ENCODE measurements at regions not wholly inside any gene's neighbourhood (a gene's known extent, or its start where the extent isn't known, plus 50 kb on each side); places are given as distances from the start of the nearest gene placed in this dataset.

DNA sequence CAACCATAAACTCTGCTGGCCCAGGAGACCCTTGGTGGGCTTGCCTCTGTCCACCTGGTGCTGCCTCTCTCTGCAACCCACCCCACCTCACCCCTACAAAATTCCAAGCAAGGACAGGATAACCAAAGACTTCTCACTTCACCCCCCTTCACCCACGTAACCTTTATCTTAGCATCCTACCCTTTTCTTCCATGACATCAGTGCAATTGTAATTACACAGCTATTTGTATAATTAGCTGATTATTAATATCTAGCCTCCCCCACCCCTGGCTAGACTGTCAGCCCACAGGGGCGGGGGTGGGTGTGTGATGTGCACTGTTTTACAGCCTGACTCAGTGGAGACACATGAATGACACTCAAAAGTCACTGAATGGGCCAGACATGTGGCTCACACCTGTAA is 262.2 kb downstream of the MRTFB start:
- H3K9ac ChIP-seq (ENCODE audit: low read length), result no peak overlapping the region
- no peak overlapping the region for H4K5ac ChIP-seq (ENCODE audit: low read length)
- no peak overlapping the region for H3K23ac ChIP-seq (ENCODE audit: low read length)
- H4K8ac ChIP-seq (ENCODE audit: low read depth, low read length), result no peak overlapping the region
- no peak overlapping the region for H3K4ac ChIP-seq (ENCODE audit: low read depth, low read length)
- no peak overlapping the region for H3K27ac ChIP-seq (ENCODE audit: low read depth, low read length)
- no peak overlapping the region for H2BK120ac ChIP-seq (ENCODE audit: low read depth, low read length)
- no peak overlapping the region for H2BK15ac ChIP-seq (replicated peaks; ENCODE audit: low read depth)
- no peak overlapping the region for H3K4me2 ChIP-seq (ENCODE audit: low read length)
- H3K4me3 ChIP-seq (ENCODE audit: low read length), result no peak overlapping the region
- no peaks in the 10 kb centered on the region for H3K36me3 ChIP-seq (ENCODE audit: control insufficient read depth, insufficient read depth, low read length)
- no CpG with 5 or more reads among the region's 2 CpGs for WGBS (ENCODE audit: extremely low coverage, insufficient coverage, low lambda C conversion rate)
- H3K56ac ChIP-seq (ENCODE audit: low read length), result no peak overlapping the region
- DNase-seq, result no peak
- H2BK5ac ChIP-seq (ENCODE audit: low read length), result no peak overlapping the region
- H3K27me3 ChIP-seq (ENCODE audit: insufficient read depth, low read length, poor library complexity), result no peaks in the 10 kb centered on the region
- H3K18ac ChIP-seq (ENCODE audit: low read length), result no peak overlapping the region
- no peak overlapping the region for H2AK5ac ChIP-seq (ENCODE audit: low read length)
- H3K79me1 ChIP-seq (ENCODE audit: low read length), result no peaks in the 10 kb centered on the region
- H3K79me2 ChIP-seq (ENCODE audit: control insufficient read depth, insufficient read depth, low read length), result no peaks in the 10 kb centered on the region
- H3K4me1 ChIP-seq (ENCODE audit: control insufficient read depth, low read depth, low read length), result no peaks in the 10 kb centered on the region

- Histone ChIP-seq H2BK15ac (replicated peaks; ENCODE audit: low read depth) (no peak overlapping the region), H4K8ac (ENCODE audit: low read depth, low read length) (no peak overlapping the region), H3K18ac (ENCODE audit: low read length) (no peak overlapping the region), H3K36me3 (ENCODE audit: control insufficient read depth, insufficient read depth, low read length) (no peaks in the 10 kb centered on the region), H3K79me1 (ENCODE audit: low read length) (no peaks in the 10 kb centered on the region), H2BK5ac (ENCODE audit: low read length) (no peak overlapping the region), H3K4me1 (ENCODE audit: control insufficient read depth, low read depth, low read length) (no peaks in the 10 kb centered on the region), H3K9ac (ENCODE audit: low read length) (no peak overlapping the region), H3K27me3 (ENCODE audit: insufficient read depth, low read length, poor library complexity) (no peaks in the 10 kb centered on the region), H3K4me2 (ENCODE audit: low read length) (no peak overlapping the region), H3K23ac (ENCODE audit: low read length) (no peak overlapping the region), H3K27ac (ENCODE audit: low read depth, low read length) (no peak overlapping the region), H2BK120ac (ENCODE audit: low read depth, low read length) (no peak overlapping the region), H2AK5ac (ENCODE audit: low read length) (no peak overlapping the region), H3K4ac (ENCODE audit: low read depth, low read length) (no peak overlapping the region), H3K4me3 (ENCODE audit: low read length) (no peak overlapping the region), H3K79me2 (ENCODE audit: control insufficient read depth, insufficient read depth, low read length) (no peaks in the 10 kb centered on the region), H3K56ac (ENCODE audit: low read length) (no peak overlapping the region), H4K5ac (ENCODE audit: low read length) (no peak overlapping the region)
- peak; percentile 27 for DNase-seq
- no CpG with 5 or more reads among the region's 2 CpGs for WGBS (ENCODE audit: extremely low coverage, insufficient coverage, low lambda C conversion rate)
Measured at GRCh38 chr16:14331020-14331419, 259.9 kb downstream of the MRTFB start.

DNA sequence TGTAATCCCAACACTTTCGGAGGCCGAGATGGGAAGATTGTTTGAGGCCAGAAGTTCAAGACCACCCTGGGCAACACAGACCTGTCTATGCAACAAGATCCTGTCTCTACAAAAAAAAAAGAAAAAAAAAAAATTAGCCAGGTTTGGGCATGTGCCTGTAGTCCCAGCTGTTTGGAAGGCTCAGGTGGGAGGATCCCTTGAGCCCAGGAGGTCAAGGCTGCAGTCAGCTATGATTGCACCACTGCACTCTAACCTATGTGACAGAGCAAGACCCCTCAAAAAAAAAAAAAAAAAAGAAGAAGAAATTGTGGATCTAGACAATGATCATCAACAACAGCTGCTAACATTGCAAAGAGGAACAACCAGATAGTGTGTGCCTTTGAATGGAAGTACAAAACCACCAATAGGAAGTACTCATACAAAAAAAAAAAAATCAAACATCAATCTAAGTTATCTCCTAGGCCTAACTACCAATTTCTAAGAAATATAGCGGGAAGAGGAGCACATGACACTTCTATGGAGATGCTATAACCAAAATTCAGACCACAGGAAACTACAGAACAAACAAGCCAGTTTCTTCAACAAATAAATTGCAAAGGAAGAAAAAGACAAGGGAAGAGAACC is 258.7 kb downstream of the MRTFB start:
- no CpG with 5 or more reads among the region's 3 CpGs for WGBS (ENCODE audit: extremely low coverage, insufficient coverage, low lambda C conversion rate)
- no peak for DNase-seq

GRCh38 chr16:14325502-14326401 is 254.6 kb downstream of the MRTFB start:
- Histone ChIP-seq H3K9ac (ENCODE audit: low read length) (no peak overlapping the region), H4K5ac (ENCODE audit: low read length) (no peak overlapping the region), H2BK120ac (ENCODE audit: low read depth, low read length) (no peak overlapping the region), H2AK5ac (ENCODE audit: low read length) (no peak overlapping the region), H3K36me3 (ENCODE audit: control insufficient read depth, insufficient read depth, low read length) (no peaks in the 10 kb centered on the region), H3K56ac (ENCODE audit: low read length) (no peak overlapping the region), H3K18ac (ENCODE audit: low read length) (no peak overlapping the region), H3K27ac (ENCODE audit: low read depth, low read length) (no peak overlapping the region), H3K4me3 (ENCODE audit: low read length) (no peak overlapping the region), H3K23ac (ENCODE audit: low read length) (no peak overlapping the region), H2BK15ac (replicated peaks; ENCODE audit: low read depth) (no peak overlapping the region), H3K4me1 (ENCODE audit: control insufficient read depth, low read depth, low read length) (no peaks in the 10 kb centered on the region), H2BK5ac (ENCODE audit: low read length) (no peak overlapping the region), H3K79me2 (ENCODE audit: control insufficient read depth, insufficient read depth, low read length) (no peaks in the 10 kb centered on the region), H3K79me1 (ENCODE audit: low read length) (peaks cover 5% of the 10 kb centered on the region), H4K8ac (ENCODE audit: low read depth, low read length) (no peak overlapping the region), H3K4ac (ENCODE audit: low read depth, low read length) (no peak overlapping the region), H3K27me3 (ENCODE audit: insufficient read depth, low read length, poor library complexity) (no peaks in the 10 kb centered on the region), H3K4me2 (ENCODE audit: low read length) (no peak overlapping the region)
- no peak for DNase-seq
- no CpG with 5 or more reads among the region's 16 CpGs for WGBS (ENCODE audit: extremely low coverage, insufficient coverage, low lambda C conversion rate)

More for the DNA sequence above, 258.7 kb downstream of the MRTFB start:
- Histone ChIP-seq H3K27ac (ENCODE audit: low read depth, low read length) (no peak overlapping the region), H3K4me1 (ENCODE audit: control insufficient read depth, low read depth, low read length) (no peaks in the 10 kb centered on the region), H3K18ac (ENCODE audit: low read length) (no peak overlapping the region), H2BK5ac (ENCODE audit: low read length) (no peak overlapping the region), H3K56ac (ENCODE audit: low read length) (no peak overlapping the region), H2AK5ac (ENCODE audit: low read length) (no peak overlapping the region), H4K5ac (ENCODE audit: low read length) (no peak overlapping the region), H3K79me1 (ENCODE audit: low read length) (no peaks in the 10 kb centered on the region), H3K79me2 (ENCODE audit: control insufficient read depth, insufficient read depth, low read length) (no peaks in the 10 kb centered on the region), H3K4ac (ENCODE audit: low read depth, low read length) (no peak overlapping the region), H3K27me3 (ENCODE audit: insufficient read depth, low read length, poor library complexity) (no peaks in the 10 kb centered on the region), H3K4me2 (ENCODE audit: low read length) (no peak overlapping the region), H3K9ac (ENCODE audit: low read length) (no peak overlapping the region), H4K8ac (ENCODE audit: low read depth, low read length) (no peak overlapping the region), H3K23ac (ENCODE audit: low read length) (no peak overlapping the region), H2BK15ac (replicated peaks; ENCODE audit: low read depth) (no peak overlapping the region), H3K36me3 (ENCODE audit: control insufficient read depth, insufficient read depth, low read length) (no peaks in the 10 kb centered on the region), H2BK120ac (ENCODE audit: low read depth, low read length) (no peak overlapping the region), H3K4me3 (ENCODE audit: low read length) (no peak overlapping the region)

DNA sequence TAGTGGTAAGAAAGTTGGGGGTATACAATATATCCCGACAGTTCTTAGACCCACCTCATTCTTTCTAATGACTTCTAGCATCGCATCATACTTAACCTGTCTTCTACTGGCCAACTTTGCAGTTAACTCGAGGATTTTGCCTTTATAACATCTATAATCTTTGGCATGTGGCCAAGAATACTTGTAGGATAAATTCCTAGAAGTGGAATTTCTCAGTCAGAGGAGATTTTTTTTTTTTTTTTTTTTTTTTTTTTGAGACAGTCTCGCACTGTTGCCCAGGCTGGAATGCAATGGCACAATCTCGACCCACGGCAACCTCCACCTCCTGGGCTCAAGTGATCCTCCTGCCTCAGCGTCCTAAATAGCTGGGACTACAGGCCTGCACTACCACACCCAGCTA is 253.5 kb downstream of the MRTFB start:
- Histone ChIP-seq H3K79me1 (ENCODE audit: low read length) (peaks cover 8% of the 10 kb centered on the region), H2BK15ac (replicated peaks; ENCODE audit: low read depth) (no peak overlapping the region), H3K56ac (ENCODE audit: low read length) (no peak overlapping the region), H2AK5ac (ENCODE audit: low read length) (no peak overlapping the region), H4K8ac (ENCODE audit: low read depth, low read length) (no peak overlapping the region), H3K4ac (ENCODE audit: low read depth, low read length) (no peak overlapping the region), H3K4me2 (ENCODE audit: low read length) (no peak overlapping the region), H2BK120ac (ENCODE audit: low read depth, low read length) (no peak overlapping the region), H3K36me3 (ENCODE audit: control insufficient read depth, insufficient read depth, low read length) (no peaks in the 10 kb centered on the region), H2BK5ac (ENCODE audit: low read length) (no peak overlapping the region), H3K9ac (ENCODE audit: low read length) (no peak overlapping the region), H4K5ac (ENCODE audit: low read length) (no peak overlapping the region), H3K4me1 (ENCODE audit: control insufficient read depth, low read depth, low read length) (no peaks in the 10 kb centered on the region), H3K18ac (ENCODE audit: low read length) (no peak overlapping the region), H3K23ac (ENCODE audit: low read length) (no peak overlapping the region), H3K79me2 (ENCODE audit: control insufficient read depth, insufficient read depth, low read length) (no peaks in the 10 kb centered on the region), H3K27ac (ENCODE audit: low read depth, low read length) (no peak overlapping the region), H3K27me3 (ENCODE audit: insufficient read depth, low read length, poor library complexity) (no peaks in the 10 kb centered on the region), H3K4me3 (ENCODE audit: low read length) (no peak overlapping the region)
- no peak for DNase-seq
- no CpG with 5 or more reads among the region's 7 CpGs for WGBS (ENCODE audit: extremely low coverage, insufficient coverage, low lambda C conversion rate)
